HCT116 (cell line): ENCODE measurements at regions not wholly inside any gene's neighbourhood (a gene's known extent, or its start where the extent isn't known, plus 50 kb on each side); places are given as distances from the start of the nearest gene placed in this dataset.

Source experiments
- CEBPB ChIP-seq: IDR thresholded peaks from 2 replicates; pipeline ENCODE4 v1.6.1; 2012; ENCODE audit warnings: low read depth
- EZH2 ChIP-seq: fragments of 200-600 bp; sonication (generic); IDR thresholded peaks from 2 replicates; pipeline ENCODE4 v1.6.1; 2017; ENCODE audit warnings: antibody characterized with exemption, mixed run types
- EZH2phosphoT487 ChIP-seq: fragments of 200-600 bp; IDR thresholded peaks from 2 replicates; pipeline ENCODE4 v1.6.1; 2018; ENCODE audit warnings: antibody characterized with exemption, borderline replicate concordance
- JUND ChIP-seq: IDR thresholded peaks from 2 replicates; pipeline ENCODE4 v1.6.1; 2012
- POLR2A ChIP-seq: IDR thresholded peaks from 2 replicates; pipeline ENCODE4 v1.7.0; 2011; ENCODE audit warnings: borderline replicate concordance; ENCODE audit not compliant: insufficient read depth, insufficient read length; ENCODE audit errors: extremely low read depth
- POLR2AphosphoS5 ChIP-seq: IDR thresholded peaks from 2 replicates; pipeline ENCODE4 v1.6.1; 2011; ENCODE audit warnings: mild to moderate bottlenecking, low read depth, low read length, moderate library complexity
- RAD21 ChIP-seq: IDR thresholded peaks from 2 replicates; pipeline ENCODE4 v1.6.1; 2012; ENCODE audit warnings: low read depth, mild to moderate bottlenecking
- YY1 ChIP-seq: IDR thresholded peaks from 2 replicates; pipeline ENCODE4 v1.6.1; 2011; ENCODE audit warnings: low read length, low read depth, moderate library complexity, mild to moderate bottlenecking; ENCODE audit not compliant: insufficient replicate concordance; ENCODE audit errors: extremely low read depth
- ZNF274 ChIP-seq: fragments of 200-500 bp; sonication (Bioruptor generic); IDR thresholded peaks from 2 replicates; pipeline ENCODE4 v1.6.1; 2014; ENCODE audit warnings: mild to moderate bottlenecking, low read depth, low read length, inconsistent platforms
- TF ChIP-seq, protein P1 (sequence below), 3 experiments: fragments of 200-600 bp in 1 of 3; sonication (generic) in 1 of 3; IDR thresholded peaks in 2 of 3; conservative IDR thresholded peaks in 1 of 3; 2 replicates each; pipeline ENCODE4 v1.5.1; 2012 to 2017; ENCODE audit warnings: low read depth in 2 of 3, low read length in 2 of 3, antibody characterized with exemption in 1 of 3, borderline replicate concordance in 1 of 3, control low read depth in 1 of 3, mild to moderate bottlenecking in 1 of 3, mixed read lengths in 1 of 3, mixed run types in 1 of 3, moderate library complexity in 1 of 3; ENCODE audit not compliant: insufficient read depth in 1 of 3
- TF ChIP-seq, protein P2 (sequence below): IDR thresholded peaks from 2 replicates; pipeline ENCODE4 v1.6.1; 2012

DNA sequence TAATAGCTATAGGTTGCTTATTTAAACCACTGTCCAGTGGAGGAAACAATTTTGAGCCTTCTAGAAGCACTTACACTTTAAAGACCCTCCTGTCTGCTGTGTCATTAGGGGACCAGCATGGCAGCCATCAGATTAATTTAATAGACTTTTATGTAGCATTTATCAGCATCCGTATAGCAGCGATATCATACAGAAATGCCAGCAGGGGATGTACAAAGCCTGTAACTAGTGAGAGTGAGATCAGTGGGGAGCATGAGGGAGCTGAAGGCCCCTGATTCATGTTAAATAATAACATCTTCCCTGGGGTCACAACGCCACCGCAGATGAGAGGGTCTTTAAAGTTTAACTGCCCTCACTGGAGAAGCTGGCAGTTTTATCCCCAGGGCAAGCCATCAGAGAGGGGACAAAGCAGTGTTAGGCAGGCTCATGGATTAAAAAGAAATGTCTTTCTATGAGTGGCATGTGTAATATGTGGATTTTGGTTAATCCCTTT, 144.7 kb downstream of the PDGFRA start:
- TF ChIP-seq, protein P1, sequence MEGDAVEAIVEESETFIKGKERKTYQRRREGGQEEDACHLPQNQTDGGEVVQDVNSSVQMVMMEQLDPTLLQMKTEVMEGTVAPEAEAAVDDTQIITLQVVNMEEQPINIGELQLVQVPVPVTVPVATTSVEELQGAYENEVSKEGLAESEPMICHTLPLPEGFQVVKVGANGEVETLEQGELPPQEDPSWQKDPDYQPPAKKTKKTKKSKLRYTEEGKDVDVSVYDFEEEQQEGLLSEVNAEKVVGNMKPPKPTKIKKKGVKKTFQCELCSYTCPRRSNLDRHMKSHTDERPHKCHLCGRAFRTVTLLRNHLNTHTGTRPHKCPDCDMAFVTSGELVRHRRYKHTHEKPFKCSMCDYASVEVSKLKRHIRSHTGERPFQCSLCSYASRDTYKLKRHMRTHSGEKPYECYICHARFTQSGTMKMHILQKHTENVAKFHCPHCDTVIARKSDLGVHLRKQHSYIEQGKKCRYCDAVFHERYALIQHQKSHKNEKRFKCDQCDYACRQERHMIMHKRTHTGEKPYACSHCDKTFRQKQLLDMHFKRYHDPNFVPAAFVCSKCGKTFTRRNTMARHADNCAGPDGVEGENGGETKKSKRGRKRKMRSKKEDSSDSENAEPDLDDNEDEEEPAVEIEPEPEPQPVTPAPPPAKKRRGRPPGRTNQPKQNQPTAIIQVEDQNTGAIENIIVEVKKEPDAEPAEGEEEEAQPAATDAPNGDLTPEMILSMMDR (IDR thresholded peaks at IDR 0.05 in 2 of 3, conservative IDR thresholded peaks at IDR 0.05 in 1 of 3; ENCODE audit: borderline replicate concordance in 1 of 3, insufficient read depth in 1 of 3, low read depth in 2 of 3, low read length in 2 of 3) = no peak
- TF ChIP-seq, protein P2, sequence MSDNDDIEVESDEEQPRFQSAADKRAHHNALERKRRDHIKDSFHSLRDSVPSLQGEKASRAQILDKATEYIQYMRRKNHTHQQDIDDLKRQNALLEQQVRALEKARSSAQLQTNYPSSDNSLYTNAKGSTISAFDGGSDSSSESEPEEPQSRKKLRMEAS = no peak
- TF ChIP-seq EZH2phosphoT487 (no peak), POLR2AphosphoS5 (no peak), POLR2A (no peak), ZNF274 (no peak), JUND (no peak), RAD21 (no peak), CEBPB (no peak), YY1 (no peak), EZH2 (no peak)
